ENCODE measurements at regions not wholly inside any gene's neighbourhood (a gene's known extent, or its start where the extent isn't known, plus 50 kb on each side); places are given as distances from the start of the nearest gene placed in this dataset.
"Not testable (repeated sequence)": the region's sequence is repeated elsewhere in the genome, so short reads cannot be mapped to it uniquely, and the experiment has no call there.

- no peak overlapping the region for H2AFZ ChIP-seq (ENCODE audit: low read depth, low read length)
- H3K9me3 ChIP-seq (ENCODE audit: low read length): no peaks in the 10 kb centered on the region
- H3K4me3 ChIP-seq (ENCODE audit: low read length): no peak overlapping the region
- H3K27me3 ChIP-seq (ENCODE audit: insufficient read depth, low read length): no peaks in the 10 kb centered on the region
- H3K4me1 ChIP-seq (ENCODE audit: insufficient read depth, low read length): no peaks in the 10 kb centered on the region
- H3K36me3 ChIP-seq (ENCODE audit: insufficient read depth, low read length): no peaks in the 10 kb centered on the region
These were observed 384.5 kb downstream of the GPAT3 start for GRCh38 chr4:83920375-83920774.

GRCh38 chr4:83917572-83917971, 381.7 kb downstream of the GPAT3 start:
- no peaks in the 10 kb centered on the region for H3K4me1 ChIP-seq (ENCODE audit: insufficient read depth, low read length)
- no peaks in the 10 kb centered on the region for H3K27me3 ChIP-seq (ENCODE audit: insufficient read depth, low read length)
- H3K36me3 ChIP-seq (ENCODE audit: insufficient read depth, low read length): no peaks in the 10 kb centered on the region
- no peak overlapping the region for H2AFZ ChIP-seq (ENCODE audit: low read depth, low read length)
- H3K4me3 ChIP-seq (ENCODE audit: low read length): no peak overlapping the region
- H3K9me3 ChIP-seq (ENCODE audit: low read length): no peaks in the 10 kb centered on the region

- Histone ChIP-seq H3K36me3 (ENCODE audit: insufficient read depth, low read length) (no peaks in the 10 kb centered on the region), H2AFZ (ENCODE audit: low read depth, low read length) (no peak overlapping the region), H3K27me3 (ENCODE audit: insufficient read depth, low read length) (no peaks in the 10 kb centered on the region), H3K4me1 (ENCODE audit: insufficient read depth, low read length) (no peaks in the 10 kb centered on the region), H3K9me3 (ENCODE audit: low read length) (no peaks in the 10 kb centered on the region), H3K4me3 (ENCODE audit: low read length) (no peak overlapping the region)
These were observed 374.8 kb downstream of the GPAT3 start for GRCh38 chr4:83910693-83911092.

GRCh38 chr4:83906561-83906960, 370.7 kb downstream of the GPAT3 start:
- Histone ChIP-seq H3K9me3 (ENCODE audit: low read length) (no peaks in the 10 kb centered on the region), H3K27me3 (ENCODE audit: insufficient read depth, low read length) (no peaks in the 10 kb centered on the region), H3K36me3 (ENCODE audit: insufficient read depth, low read length) (no peaks in the 10 kb centered on the region), H3K4me3 (ENCODE audit: low read length) (no peak overlapping the region), H3K4me1 (ENCODE audit: insufficient read depth, low read length) (no peaks in the 10 kb centered on the region), H2AFZ (ENCODE audit: low read depth, low read length) (no peak overlapping the region)

GRCh38 chr4:83905952-83906351, 370.0 kb downstream of the GPAT3 start:
- H3K4me3 ChIP-seq (ENCODE audit: low read length): no peak overlapping the region
- no peaks in the 10 kb centered on the region for H3K9me3 ChIP-seq (ENCODE audit: low read length)
- no peaks in the 10 kb centered on the region for H3K4me1 ChIP-seq (ENCODE audit: insufficient read depth, low read length)
- H2AFZ ChIP-seq (ENCODE audit: low read depth, low read length): no peak overlapping the region
- no peaks in the 10 kb centered on the region for H3K27me3 ChIP-seq (ENCODE audit: insufficient read depth, low read length)
- no peaks in the 10 kb centered on the region for H3K36me3 ChIP-seq (ENCODE audit: insufficient read depth, low read length)

- not testable (repeated sequence) for H2AFZ ChIP-seq (ENCODE audit: low read depth, low read length)
- H3K4me1 ChIP-seq (ENCODE audit: insufficient read depth, low read length): peaks cover 15% of the 10 kb centered on the region
These were observed 367.8 kb downstream of the GPAT3 start for GRCh38 chr4:83903740-83904139.

GRCh38 chr4:83894831-83895230, 358.9 kb downstream of the GPAT3 start:
- Histone ChIP-seq H3K4me3 (ENCODE audit: low read length) (no peak overlapping the region), H3K4me1 (ENCODE audit: insufficient read depth, low read length) (peaks cover 4% of the 10 kb centered on the region), H3K9me3 (ENCODE audit: low read length) (no peaks in the 10 kb centered on the region), H2AFZ (ENCODE audit: low read depth, low read length) (no peak overlapping the region), H3K36me3 (ENCODE audit: insufficient read depth, low read length) (no peaks in the 10 kb centered on the region), H3K27me3 (ENCODE audit: insufficient read depth, low read length) (no peaks in the 10 kb centered on the region)

More at GRCh38 chr4:83903740-83904139, 367.8 kb downstream of the GPAT3 start:
- H3K36me3 ChIP-seq (ENCODE audit: insufficient read depth, low read length); H3K9me3 ChIP-seq (ENCODE audit: low read length); H3K27me3 ChIP-seq (ENCODE audit: insufficient read depth, low read length); H3K4me3 ChIP-seq (ENCODE audit: low read length): not testable (repeated sequence)

- H3K4me1 ChIP-seq (ENCODE audit: insufficient read depth, low read length): no peaks in the 10 kb centered on the region
- no peak overlapping the region for H2AFZ ChIP-seq (ENCODE audit: low read depth, low read length)
- no peak overlapping the region for H3K4me3 ChIP-seq (ENCODE audit: low read length)
- H3K9me3 ChIP-seq (ENCODE audit: low read length): no peaks in the 10 kb centered on the region
- no peaks in the 10 kb centered on the region for H3K27me3 ChIP-seq (ENCODE audit: insufficient read depth, low read length)
- H3K36me3 ChIP-seq (ENCODE audit: insufficient read depth, low read length): no peaks in the 10 kb centered on the region
These were observed 354.9 kb downstream of the GPAT3 start for GRCh38 chr4:83890816-83891215.

- Histone ChIP-seq H3K9me3 (ENCODE audit: low read length) (no peaks in the 10 kb centered on the region), H2AFZ (ENCODE audit: low read depth, low read length) (no peak overlapping the region), H3K36me3 (ENCODE audit: insufficient read depth, low read length) (no peaks in the 10 kb centered on the region), H3K4me3 (ENCODE audit: low read length) (no peak overlapping the region), H3K27me3 (ENCODE audit: insufficient read depth, low read length) (no peaks in the 10 kb centered on the region), H3K4me1 (ENCODE audit: insufficient read depth, low read length) (no peaks in the 10 kb centered on the region)
These were observed 354.3 kb downstream of the GPAT3 start for GRCh38 chr4:83890231-83890630.

- no peak overlapping the region for H2AFZ ChIP-seq (ENCODE audit: low read depth, low read length)
- H3K9me3 ChIP-seq (ENCODE audit: low read length): no peaks in the 10 kb centered on the region
- H3K36me3 ChIP-seq (ENCODE audit: insufficient read depth, low read length): no peaks in the 10 kb centered on the region
- no peaks in the 10 kb centered on the region for H3K27me3 ChIP-seq (ENCODE audit: insufficient read depth, low read length)
- no peak overlapping the region for H3K4me3 ChIP-seq (ENCODE audit: low read length)
- no peaks in the 10 kb centered on the region for H3K4me1 ChIP-seq (ENCODE audit: insufficient read depth, low read length)
These were observed 353.9 kb downstream of the GPAT3 start for GRCh38 chr4:83889802-83890201.

- no peaks in the 10 kb centered on the region for H3K4me1 ChIP-seq (ENCODE audit: insufficient read depth, low read length)
- no peaks in the 10 kb centered on the region for H3K36me3 ChIP-seq (ENCODE audit: insufficient read depth, low read length)
- no peaks in the 10 kb centered on the region for H3K9me3 ChIP-seq (ENCODE audit: low read length)
- H2AFZ ChIP-seq (ENCODE audit: low read depth, low read length): no peak overlapping the region
- no peaks in the 10 kb centered on the region for H3K27me3 ChIP-seq (ENCODE audit: insufficient read depth, low read length)
- H3K4me3 ChIP-seq (ENCODE audit: low read length): no peak overlapping the region
These were observed 349.6 kb downstream of the GPAT3 start for GRCh38 chr4:83885256-83886182.

- H2AFZ ChIP-seq (ENCODE audit: low read depth, low read length): no peak overlapping the region
- H3K36me3 ChIP-seq (ENCODE audit: insufficient read depth, low read length): no peaks in the 10 kb centered on the region
- no peak overlapping the region for H3K4me3 ChIP-seq (ENCODE audit: low read length)
- H3K4me1 ChIP-seq (ENCODE audit: insufficient read depth, low read length): no peaks in the 10 kb centered on the region
- no peaks in the 10 kb centered on the region for H3K27me3 ChIP-seq (ENCODE audit: insufficient read depth, low read length)
- H3K9me3 ChIP-seq (ENCODE audit: low read length): no peaks in the 10 kb centered on the region
These were observed 340.1 kb downstream of the GPAT3 start for GRCh38 chr4:83876047-83876446.

- Histone ChIP-seq H3K9me3 (ENCODE audit: low read length) (no peaks in the 10 kb centered on the region), H3K4me1 (ENCODE audit: insufficient read depth, low read length) (peaks cover 2% of the 10 kb centered on the region), H2AFZ (ENCODE audit: low read depth, low read length) (no peak overlapping the region), H3K27me3 (ENCODE audit: insufficient read depth, low read length) (no peaks in the 10 kb centered on the region), H3K36me3 (ENCODE audit: insufficient read depth, low read length) (no peaks in the 10 kb centered on the region), H3K4me3 (ENCODE audit: low read length) (no peak overlapping the region)
These were observed 339.5 kb downstream of the GPAT3 start for GRCh38 chr4:83875437-83875836.

GRCh38 chr4:83873996-83874395, 338.1 kb downstream of the GPAT3 start:
- H3K36me3 ChIP-seq (ENCODE audit: insufficient read depth, low read length): no peaks in the 10 kb centered on the region
- no peak overlapping the region for H2AFZ ChIP-seq (ENCODE audit: low read depth, low read length)
- H3K9me3 ChIP-seq (ENCODE audit: low read length): no peaks in the 10 kb centered on the region
- H3K4me3 ChIP-seq (ENCODE audit: low read length): no peak overlapping the region
- peaks cover 3% of the 10 kb centered on the region for H3K27me3 ChIP-seq (ENCODE audit: insufficient read depth, low read length)
- H3K4me1 ChIP-seq (ENCODE audit: insufficient read depth, low read length): peaks cover 5% of the 10 kb centered on the region
